ENCODE measurements at regions not wholly inside any gene's neighbourhood (a gene's known extent, or its start where the extent isn't known, plus 50 kb on each side); places are given as distances from the start of the nearest gene placed in this dataset.

- Mint-ChIP-seq H3K9me3 (no peaks in the 10 kb centered on the region), H3K27me3 (ENCODE audit: low read depth) (no peaks in the 10 kb centered on the region), H3K36me3 (ENCODE audit: low read depth) (no peaks in the 10 kb centered on the region), H3K4me3 (ENCODE audit: low read depth) (no peak overlapping the region), H3K4me1 (ENCODE audit: low read depth) (no peaks in the 10 kb centered on the region), H3K27ac (no peak overlapping the region)
- DNase-seq (ENCODE audit: low spot score) = no peak
- intact Hi-C loops (cut with micrococcal nuclease) = no loop called here
Observed at GRCh38 chr3:124413393-124413792, 316.9 kb upstream of the UMPS start.

- no peak for DNase-seq (ENCODE audit: low spot score)
- Mint-ChIP-seq H3K27me3 (ENCODE audit: low read depth) (no peaks in the 10 kb centered on the region), H3K4me3 (ENCODE audit: low read depth) (no peak overlapping the region), H3K36me3 (ENCODE audit: low read depth) (no peaks in the 10 kb centered on the region), H3K9me3 (no peaks in the 10 kb centered on the region), H3K27ac (no peak overlapping the region), H3K4me1 (ENCODE audit: low read depth) (no peaks in the 10 kb centered on the region)
- intact Hi-C loops (cut with micrococcal nuclease) = no loop called here
Observed at GRCh38 chr3:124413989-124414598, 316.2 kb upstream of the UMPS start.

- H3K27me3 Mint-ChIP-seq (ENCODE audit: low read depth) = peaks cover 3% of the 10 kb centered on the region
- H3K9me3 Mint-ChIP-seq = no peaks in the 10 kb centered on the region
- DNase-seq (ENCODE audit: low spot score) = no peak
- H3K4me1 Mint-ChIP-seq (ENCODE audit: low read depth) = no peaks in the 10 kb centered on the region
- H3K27ac Mint-ChIP-seq = no peak overlapping the region
- intact Hi-C loops (cut with micrococcal nuclease) = no loop called here
- H3K4me3 Mint-ChIP-seq (ENCODE audit: low read depth) = no peak overlapping the region
- H3K36me3 Mint-ChIP-seq (ENCODE audit: low read depth) = no peaks in the 10 kb centered on the region
Observed at GRCh38 chr3:124415446-124415960, 314.7 kb upstream of the UMPS start.

GRCh38 chr3:124419303-124419702, 310.9 kb upstream of the UMPS start:
- Mint-ChIP-seq H3K36me3 (ENCODE audit: low read depth) (no peaks in the 10 kb centered on the region), H3K4me3 (ENCODE audit: low read depth) (no peak overlapping the region), H3K9me3 (no peaks in the 10 kb centered on the region), H3K27ac (no peak overlapping the region), H3K27me3 (ENCODE audit: low read depth) (peaks cover 3% of the 10 kb centered on the region), H3K4me1 (ENCODE audit: low read depth) (no peaks in the 10 kb centered on the region)
- no peak for DNase-seq (ENCODE audit: low spot score)
- intact Hi-C loops (cut with micrococcal nuclease) = no loop called here

GRCh38 chr3:124420392-124420791, 309.9 kb upstream of the UMPS start:
- H3K9me3 Mint-ChIP-seq = no peaks in the 10 kb centered on the region
- H3K27me3 Mint-ChIP-seq (ENCODE audit: low read depth) = peaks cover 3% of the 10 kb centered on the region
- H3K4me3 Mint-ChIP-seq (ENCODE audit: low read depth) = no peak overlapping the region
- H3K36me3 Mint-ChIP-seq (ENCODE audit: low read depth) = no peaks in the 10 kb centered on the region
- no peak overlapping the region for H3K27ac Mint-ChIP-seq
- no peak for DNase-seq (ENCODE audit: low spot score)
- no peaks in the 10 kb centered on the region for H3K4me1 Mint-ChIP-seq (ENCODE audit: low read depth)
- intact Hi-C loops (cut with micrococcal nuclease) = no loop called here

- no peaks in the 10 kb centered on the region for H3K4me1 Mint-ChIP-seq (ENCODE audit: low read depth)
- H3K4me3 Mint-ChIP-seq (ENCODE audit: low read depth) = no peak overlapping the region
- no peaks in the 10 kb centered on the region for H3K36me3 Mint-ChIP-seq (ENCODE audit: low read depth)
- H3K27me3 Mint-ChIP-seq (ENCODE audit: low read depth) = peaks cover 6% of the 10 kb centered on the region
- H3K9me3 Mint-ChIP-seq = no peaks in the 10 kb centered on the region
- DNase-seq (ENCODE audit: low spot score) = no peak
- no peak overlapping the region for H3K27ac Mint-ChIP-seq
- intact Hi-C loops (cut with micrococcal nuclease) = no loop called here
Observed at GRCh38 chr3:124422805-124423204, 307.4 kb upstream of the UMPS start.

- H3K9me3 Mint-ChIP-seq = no peaks in the 10 kb centered on the region
- no peak for DNase-seq (ENCODE audit: low spot score)
- H3K27me3 Mint-ChIP-seq (ENCODE audit: low read depth) = peaks cover 4% of the 10 kb centered on the region
- intact Hi-C loops (cut with micrococcal nuclease) = no loop called here
- H3K36me3 Mint-ChIP-seq (ENCODE audit: low read depth) = no peaks in the 10 kb centered on the region
- no peak overlapping the region for H3K27ac Mint-ChIP-seq
- no peak overlapping the region for H3K4me3 Mint-ChIP-seq (ENCODE audit: low read depth)
- no peaks in the 10 kb centered on the region for H3K4me1 Mint-ChIP-seq (ENCODE audit: low read depth)
Observed at GRCh38 chr3:124424396-124424795, 305.9 kb upstream of the UMPS start.

- H3K27ac Mint-ChIP-seq = no peak overlapping the region
- no peak for DNase-seq (ENCODE audit: low spot score)
- peaks cover 3% of the 10 kb centered on the region for H3K27me3 Mint-ChIP-seq (ENCODE audit: low read depth)
- intact Hi-C loops (cut with micrococcal nuclease) = no loop called here
- no peak overlapping the region for H3K4me3 Mint-ChIP-seq (ENCODE audit: low read depth)
- H3K36me3 Mint-ChIP-seq (ENCODE audit: low read depth) = no peaks in the 10 kb centered on the region
- no peaks in the 10 kb centered on the region for H3K9me3 Mint-ChIP-seq
- H3K4me1 Mint-ChIP-seq (ENCODE audit: low read depth) = no peaks in the 10 kb centered on the region
Observed at GRCh38 chr3:124425972-124426371, 304.3 kb upstream of the UMPS start.

- Mint-ChIP-seq H3K9me3 (no peaks in the 10 kb centered on the region), H3K27me3 (ENCODE audit: low read depth) (peaks cover 3% of the 10 kb centered on the region), H3K27ac (no peak overlapping the region), H3K4me1 (ENCODE audit: low read depth) (no peaks in the 10 kb centered on the region), H3K4me3 (ENCODE audit: low read depth) (no peak overlapping the region), H3K36me3 (ENCODE audit: low read depth) (no peaks in the 10 kb centered on the region)
- DNase-seq (ENCODE audit: low spot score) = no peak
- intact Hi-C loops (cut with micrococcal nuclease) = no loop called here
Observed at GRCh38 chr3:124428372-124429128, 301.7 kb upstream of the UMPS start.

GRCh38 chr3:124429129-124429815, 301.0 kb upstream of the UMPS start:
- no peak overlapping the region for H3K4me3 Mint-ChIP-seq (ENCODE audit: low read depth)
- no peak for DNase-seq (ENCODE audit: low spot score)
- no peaks in the 10 kb centered on the region for H3K36me3 Mint-ChIP-seq (ENCODE audit: low read depth)
- no peaks in the 10 kb centered on the region for H3K4me1 Mint-ChIP-seq (ENCODE audit: low read depth)
- no peaks in the 10 kb centered on the region for H3K9me3 Mint-ChIP-seq
- peaks cover 3% of the 10 kb centered on the region for H3K27me3 Mint-ChIP-seq (ENCODE audit: low read depth)
- intact Hi-C loops (cut with micrococcal nuclease) = no loop called here
- H3K27ac Mint-ChIP-seq = no peak overlapping the region

- H3K36me3 Mint-ChIP-seq (ENCODE audit: low read depth) = no peaks in the 10 kb centered on the region
- H3K27ac Mint-ChIP-seq = no peak overlapping the region
Observed at GRCh38 chr3:124431331-124431994, 298.8 kb upstream of the UMPS start.

GRCh38 chr3:124434176-124434575, 296.1 kb upstream of the UMPS start:
- Mint-ChIP-seq H3K4me3 (ENCODE audit: low read depth) (no peak overlapping the region), H3K4me1 (ENCODE audit: low read depth) (no peaks in the 10 kb centered on the region), H3K36me3 (ENCODE audit: low read depth) (no peaks in the 10 kb centered on the region), H3K27ac (no peak overlapping the region), H3K9me3 (no peaks in the 10 kb centered on the region), H3K27me3 (ENCODE audit: low read depth) (no peaks in the 10 kb centered on the region)
- intact Hi-C loops (cut with micrococcal nuclease) = no loop called here
- no peak for DNase-seq (ENCODE audit: low spot score)

More at GRCh38 chr3:124431331-124431994, 298.8 kb upstream of the UMPS start:
- H3K27me3 Mint-ChIP-seq (ENCODE audit: low read depth) = no peaks in the 10 kb centered on the region
- no peak for DNase-seq (ENCODE audit: low spot score)
- intact Hi-C loops (cut with micrococcal nuclease) = no loop called here
- H3K9me3 Mint-ChIP-seq = no peaks in the 10 kb centered on the region
- no peak overlapping the region for H3K4me3 Mint-ChIP-seq (ENCODE audit: low read depth)
- H3K4me1 Mint-ChIP-seq (ENCODE audit: low read depth) = no peaks in the 10 kb centered on the region

Data from activated T-helper 2 cell treated with anti-CD3 and anti-CD28 coated beads, Interferon-gamma antibody, Interleukin-2, Interleukin-4, amounts not matched to agents 10 μg/mL and 5 μg/mL and 100 μg/mL, durations not matched to agents 14 hours and 24 hours and 36 hours (primary cell).